ENCODE measurements at regions not wholly inside any gene's neighbourhood (a gene's known extent, or its start where the extent isn't known, plus 50 kb on each side); places are given as distances from the start of the nearest gene placed in this dataset.

- no peak overlapping the region for H3K4me3 ChIP-seq (ENCODE audit: insufficient read depth, low read length)
- H4K20me1 ChIP-seq (ENCODE audit: insufficient read depth, low read length) = no peaks in the 10 kb centered on the region
- TF ChIP-seq, protein P1, sequence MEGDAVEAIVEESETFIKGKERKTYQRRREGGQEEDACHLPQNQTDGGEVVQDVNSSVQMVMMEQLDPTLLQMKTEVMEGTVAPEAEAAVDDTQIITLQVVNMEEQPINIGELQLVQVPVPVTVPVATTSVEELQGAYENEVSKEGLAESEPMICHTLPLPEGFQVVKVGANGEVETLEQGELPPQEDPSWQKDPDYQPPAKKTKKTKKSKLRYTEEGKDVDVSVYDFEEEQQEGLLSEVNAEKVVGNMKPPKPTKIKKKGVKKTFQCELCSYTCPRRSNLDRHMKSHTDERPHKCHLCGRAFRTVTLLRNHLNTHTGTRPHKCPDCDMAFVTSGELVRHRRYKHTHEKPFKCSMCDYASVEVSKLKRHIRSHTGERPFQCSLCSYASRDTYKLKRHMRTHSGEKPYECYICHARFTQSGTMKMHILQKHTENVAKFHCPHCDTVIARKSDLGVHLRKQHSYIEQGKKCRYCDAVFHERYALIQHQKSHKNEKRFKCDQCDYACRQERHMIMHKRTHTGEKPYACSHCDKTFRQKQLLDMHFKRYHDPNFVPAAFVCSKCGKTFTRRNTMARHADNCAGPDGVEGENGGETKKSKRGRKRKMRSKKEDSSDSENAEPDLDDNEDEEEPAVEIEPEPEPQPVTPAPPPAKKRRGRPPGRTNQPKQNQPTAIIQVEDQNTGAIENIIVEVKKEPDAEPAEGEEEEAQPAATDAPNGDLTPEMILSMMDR (IDR thresholded peaks at IDR 0.05; ENCODE audit: extremely low read depth, low read depth, low read length) = no peak
- no peak overlapping the region for H3K27ac ChIP-seq (ENCODE audit: low read depth, low read length)
- no peaks in the 10 kb centered on the region for H3K9me3 ChIP-seq (ENCODE audit: low read depth, low read length)
- H2AFZ ChIP-seq (ENCODE audit: low read length) = no peak overlapping the region
- DNase-seq (ENCODE audit: insufficient read length, low spot score, missing footprints) = no peak
- H3K27me3 ChIP-seq (ENCODE audit: insufficient read depth, low read length) = no peaks in the 10 kb centered on the region
- no peaks in the 10 kb centered on the region for H3K79me2 ChIP-seq (ENCODE audit: insufficient read depth, low read length)
- H3K4me2 ChIP-seq (ENCODE audit: insufficient read depth, low read length) = no peak overlapping the region
- no peaks in the 10 kb centered on the region for H3K36me3 ChIP-seq (ENCODE audit: insufficient read depth, low read length)
- H3K4me1 ChIP-seq (ENCODE audit: insufficient read depth, low read length) = no peaks in the 10 kb centered on the region
Measured at GRCh38 chr5:124617787-124618186, 128.7 kb downstream of the ZNF608 start.

DNA sequence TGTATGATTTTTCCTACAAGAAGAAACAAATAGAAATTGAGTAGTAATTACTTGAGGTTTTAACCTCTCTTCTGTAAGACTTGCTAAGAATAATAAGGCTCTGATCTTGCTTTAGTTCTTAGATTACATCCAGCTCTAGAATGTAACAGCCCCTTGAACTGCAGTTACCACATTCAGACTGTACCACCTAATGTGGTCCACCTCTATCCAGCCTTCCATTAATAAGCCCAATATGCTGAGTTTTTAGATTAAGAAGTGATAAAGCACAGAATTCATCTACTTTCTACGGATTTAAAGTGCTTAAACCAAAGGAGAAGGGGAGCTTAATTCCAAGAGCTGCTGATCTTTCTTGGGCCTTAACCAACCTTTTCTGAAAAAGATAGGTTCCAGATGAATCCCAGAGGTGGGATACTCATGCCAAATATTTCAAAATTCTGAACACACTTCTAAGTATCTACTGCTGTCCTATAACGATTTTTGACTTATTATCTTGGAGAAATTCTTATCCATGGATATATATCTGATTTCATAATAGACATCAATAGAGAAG is 131.5 kb downstream of the ZNF608 start:
- TF ChIP-seq, protein P1 (IDR thresholded peaks at IDR 0.05; ENCODE audit: extremely low read depth, low read depth, low read length) = no peak
- Histone ChIP-seq H3K27me3 (ENCODE audit: insufficient read depth, low read length) (no peaks in the 10 kb centered on the region), H4K20me1 (ENCODE audit: insufficient read depth, low read length) (no peaks in the 10 kb centered on the region)

DNA sequence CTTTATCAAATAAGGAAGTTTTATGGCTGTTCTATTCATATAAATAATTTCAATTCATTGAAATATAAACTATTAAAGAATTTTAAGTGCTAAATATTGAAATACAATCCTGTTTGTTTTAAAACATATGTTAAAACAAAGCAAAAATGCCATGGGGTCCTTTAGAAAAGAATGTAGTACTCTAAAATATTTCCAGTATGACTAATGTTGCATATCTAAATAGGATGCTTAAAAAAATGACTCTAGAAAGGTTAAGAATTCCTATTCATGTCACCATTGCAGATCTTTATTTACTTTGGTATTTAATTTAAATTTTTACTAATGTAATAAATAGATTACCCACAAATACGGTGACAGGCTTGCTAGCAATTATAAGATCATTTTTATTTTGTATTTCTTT is 132.3 kb downstream of the ZNF608 start:
- no peak overlapping the region for H3K27ac ChIP-seq (ENCODE audit: low read depth, low read length)
- no peaks in the 10 kb centered on the region for H4K20me1 ChIP-seq (ENCODE audit: insufficient read depth, low read length)
- DNase-seq (ENCODE audit: insufficient read length, low spot score, missing footprints) = no peak

More for the DNA sequence above, 131.5 kb downstream of the ZNF608 start:
- Histone ChIP-seq H3K36me3 (ENCODE audit: insufficient read depth, low read length) (no peaks in the 10 kb centered on the region), H3K9me3 (ENCODE audit: low read depth, low read length) (no peaks in the 10 kb centered on the region), H3K4me3 (ENCODE audit: insufficient read depth, low read length) (no peak overlapping the region), H2AFZ (ENCODE audit: low read length) (no peak overlapping the region), H3K27ac (ENCODE audit: low read depth, low read length) (no peak overlapping the region), H3K4me1 (ENCODE audit: insufficient read depth, low read length) (no peaks in the 10 kb centered on the region), H3K4me2 (ENCODE audit: insufficient read depth, low read length) (no peak overlapping the region), H3K79me2 (ENCODE audit: insufficient read depth, low read length) (no peaks in the 10 kb centered on the region)
- DNase-seq (ENCODE audit: insufficient read length, low spot score, missing footprints) = no peak

GRCh38 chr5:124613273-124613953 is 133.0 kb downstream of the ZNF608 start:
- Histone ChIP-seq H3K4me1 (ENCODE audit: insufficient read depth, low read length) (no peaks in the 10 kb centered on the region), H3K4me2 (ENCODE audit: insufficient read depth, low read length) (no peak overlapping the region), H3K79me2 (ENCODE audit: insufficient read depth, low read length) (no peaks in the 10 kb centered on the region), H3K27me3 (ENCODE audit: insufficient read depth, low read length) (no peaks in the 10 kb centered on the region), H2AFZ (ENCODE audit: low read length) (no peak overlapping the region), H3K27ac (ENCODE audit: low read depth, low read length) (no peak overlapping the region), H4K20me1 (ENCODE audit: insufficient read depth, low read length) (no peaks in the 10 kb centered on the region), H3K4me3 (ENCODE audit: insufficient read depth, low read length) (no peak overlapping the region), H3K9me3 (ENCODE audit: low read depth, low read length) (no peaks in the 10 kb centered on the region), H3K36me3 (ENCODE audit: insufficient read depth, low read length) (no peaks in the 10 kb centered on the region)
- no peak for DNase-seq (ENCODE audit: insufficient read length, low spot score, missing footprints)
- TF ChIP-seq, protein P1 (IDR thresholded peaks at IDR 0.05; ENCODE audit: extremely low read depth, low read depth, low read length) = no peak

More for the DNA sequence above, 132.3 kb downstream of the ZNF608 start:
- Histone ChIP-seq H3K36me3 (ENCODE audit: insufficient read depth, low read length) (no peaks in the 10 kb centered on the region), H2AFZ (ENCODE audit: low read length) (no peak overlapping the region), H3K27me3 (ENCODE audit: insufficient read depth, low read length) (no peaks in the 10 kb centered on the region), H3K9me3 (ENCODE audit: low read depth, low read length) (no peaks in the 10 kb centered on the region), H3K4me1 (ENCODE audit: insufficient read depth, low read length) (no peaks in the 10 kb centered on the region), H3K79me2 (ENCODE audit: insufficient read depth, low read length) (no peaks in the 10 kb centered on the region), H3K4me3 (ENCODE audit: insufficient read depth, low read length) (no peak overlapping the region), H3K4me2 (ENCODE audit: insufficient read depth, low read length) (no peak overlapping the region)
- TF ChIP-seq, protein P1 (IDR thresholded peaks at IDR 0.05; ENCODE audit: extremely low read depth, low read depth, low read length) = no peak
